ENCODE measurements at regions not wholly inside any gene's neighbourhood (a gene's known extent, or its start where the extent isn't known, plus 50 kb on each side); places are given as distances from the start of the nearest gene placed in this dataset.

- peak; percentile 1 to 21 for DNase-seq (ENCODE audit: extremely low read depth in 1 of 2, low read depth in 1 of 2)
Observed at GRCh38 chr3:154018100-154018696, 103.0 kb upstream of the ARHGEF26 start.

GRCh38 chr3:154022606-154023005 is 98.6 kb upstream of the ARHGEF26 start:
- DNase-seq (ENCODE audit: extremely low read depth in 1 of 2, low read depth in 1 of 2) = no peak

- DNase-seq (ENCODE audit: extremely low read depth in 1 of 2, low read depth in 1 of 2) = no peak
Observed at GRCh38 chr3:154023148-154023547, 98.0 kb upstream of the ARHGEF26 start.

GRCh38 chr3:154025007-154025406 is 96.2 kb upstream of the ARHGEF26 start:
- no peak for DNase-seq (ENCODE audit: extremely low read depth in 1 of 2, low read depth in 1 of 2)

- no peak for DNase-seq (ENCODE audit: extremely low read depth in 1 of 2, low read depth in 1 of 2)
Observed at GRCh38 chr3:154029926-154030325, 91.3 kb upstream of the ARHGEF26 start.

GRCh38 chr3:154034797-154035330 is 86.3 kb upstream of the ARHGEF26 start:
- DNase-seq (ENCODE audit: extremely low read depth in 1 of 2, low read depth in 1 of 2) = no peak

- no peak for DNase-seq (ENCODE audit: extremely low read depth in 1 of 2, low read depth in 1 of 2)
Observed at GRCh38 chr3:154040283-154040682, 80.9 kb upstream of the ARHGEF26 start.

GRCh38 chr3:154044671-154045070 is 76.5 kb upstream of the ARHGEF26 start:
- no peak for DNase-seq (ENCODE audit: extremely low read depth in 1 of 2, low read depth in 1 of 2)

- no peak for DNase-seq (ENCODE audit: extremely low read depth in 1 of 2, low read depth in 1 of 2)
Observed at GRCh38 chr3:154050216-154050615, 71.0 kb upstream of the ARHGEF26 start.

- no peak for DNase-seq (ENCODE audit: extremely low read depth in 1 of 2, low read depth in 1 of 2)
Observed at GRCh38 chr3:154050766-154051165, 70.4 kb upstream of the ARHGEF26 start.

GRCh38 chr3:154059833-154060232 is 61.4 kb upstream of the ARHGEF26 start:
- no peak for DNase-seq (ENCODE audit: extremely low read depth in 1 of 2, low read depth in 1 of 2)

GRCh38 chr3:154060238-154061000 is 60.8 kb upstream of the ARHGEF26 start:
- no peak for DNase-seq (ENCODE audit: extremely low read depth in 1 of 2, low read depth in 1 of 2)

GRCh38 chr3:154061001-154061370 is 60.2 kb upstream of the ARHGEF26 start:
- DNase-seq (ENCODE audit: extremely low read depth in 1 of 2, low read depth in 1 of 2) = no peak

GRCh38 chr3:154062513-154062912 is 58.7 kb upstream of the ARHGEF26 start:
- DNase-seq (ENCODE audit: extremely low read depth in 1 of 2, low read depth in 1 of 2) = no peak

- no peak for DNase-seq (ENCODE audit: extremely low read depth in 1 of 2, low read depth in 1 of 2)
Observed at GRCh38 chr3:154071146-154071545, 50.0 kb upstream of the ARHGEF26 start.
